ENCODE measurements at regions not wholly inside any gene's neighbourhood (a gene's known extent, or its start where the extent isn't known, plus 50 kb on each side); places are given as distances from the start of the nearest gene placed in this dataset.
"Not testable (repeated sequence)": the region's sequence is repeated elsewhere in the genome, so short reads cannot be mapped to it uniquely, and the experiment has no call there.

- DNase-seq (ENCODE audit: low spot score): no peak
- in situ Hi-C loops (cut with MboI; ENCODE audit: low sequenced_read_pairs, unreplicated experiment): no loop called here
- TF ChIP-seq CTCF (IDR thresholded peaks at IDR 0.05; ENCODE audit: borderline replicate concordance, control extremely low read depth, extremely low read depth, insufficient read depth, missing control alignments): no peak
Observed at GRCh38 chr14:43789458-43789857, 717.6 kb downstream of the FSCB start.

GRCh38 chr14:43786066-43786762 is 720.9 kb downstream of the FSCB start:
- no peak for TF ChIP-seq CTCF (IDR thresholded peaks at IDR 0.05; ENCODE audit: borderline replicate concordance, control extremely low read depth, extremely low read depth, insufficient read depth, missing control alignments)
- DNase-seq (ENCODE audit: low spot score): no peak
- in situ Hi-C loops (cut with MboI; ENCODE audit: low sequenced_read_pairs, unreplicated experiment): no loop called here

GRCh38 chr14:43784432-43784831 is 722.7 kb downstream of the FSCB start:
- DNase-seq (ENCODE audit: low spot score); in situ Hi-C loops (cut with MboI; ENCODE audit: low sequenced_read_pairs, unreplicated experiment): not testable (repeated sequence)

- in situ Hi-C loops (cut with MboI; ENCODE audit: low sequenced_read_pairs, unreplicated experiment): no loop called here
- TF ChIP-seq CTCF (IDR thresholded peaks at IDR 0.05; ENCODE audit: borderline replicate concordance, control extremely low read depth, extremely low read depth, insufficient read depth, missing control alignments): no peak
- no peak for DNase-seq (ENCODE audit: low spot score)
Observed at GRCh38 chr14:43778937-43779639, 728.0 kb downstream of the FSCB start.

- in situ Hi-C loops (cut with MboI; ENCODE audit: low sequenced_read_pairs, unreplicated experiment): no loop called here
- DNase-seq (ENCODE audit: low spot score): no peak
- TF ChIP-seq CTCF (IDR thresholded peaks at IDR 0.05; ENCODE audit: borderline replicate concordance, control extremely low read depth, extremely low read depth, insufficient read depth, missing control alignments): no peak
Observed at GRCh38 chr14:43778570-43778936, 728.5 kb downstream of the FSCB start.

GRCh38 chr14:43765474-43765873 is 741.6 kb downstream of the FSCB start:
- no peak for DNase-seq (ENCODE audit: low spot score)
- in situ Hi-C loops (cut with MboI; ENCODE audit: low sequenced_read_pairs, unreplicated experiment): no loop called here
- TF ChIP-seq CTCF (IDR thresholded peaks at IDR 0.05; ENCODE audit: borderline replicate concordance, control extremely low read depth, extremely low read depth, insufficient read depth, missing control alignments): no peak

GRCh38 chr14:43764433-43764832 is 742.6 kb downstream of the FSCB start:
- no peak for TF ChIP-seq CTCF (IDR thresholded peaks at IDR 0.05; ENCODE audit: borderline replicate concordance, control extremely low read depth, extremely low read depth, insufficient read depth, missing control alignments)
- in situ Hi-C loops (cut with MboI; ENCODE audit: low sequenced_read_pairs, unreplicated experiment): no loop called here
- no peak for DNase-seq (ENCODE audit: low spot score)

Measured in GM13976 (cell line).